Midbrain (tissue), 1 donor: ENCODE measurements at regions not wholly inside any gene's neighbourhood (a gene's known extent, or its start where the extent isn't known, plus 50 kb on each side); places are given as distances from the start of the nearest gene placed in this dataset.
"Not testable (repeated sequence)": the region's sequence is repeated elsewhere in the genome, so short reads cannot be mapped to it uniquely, and the experiment has no call there.

ENCODE experiments used
- DNase-seq: peaks from one replicate; lab custom pipeline; 2025; lab: John Stamatoyannopoulos, UW

DNA sequence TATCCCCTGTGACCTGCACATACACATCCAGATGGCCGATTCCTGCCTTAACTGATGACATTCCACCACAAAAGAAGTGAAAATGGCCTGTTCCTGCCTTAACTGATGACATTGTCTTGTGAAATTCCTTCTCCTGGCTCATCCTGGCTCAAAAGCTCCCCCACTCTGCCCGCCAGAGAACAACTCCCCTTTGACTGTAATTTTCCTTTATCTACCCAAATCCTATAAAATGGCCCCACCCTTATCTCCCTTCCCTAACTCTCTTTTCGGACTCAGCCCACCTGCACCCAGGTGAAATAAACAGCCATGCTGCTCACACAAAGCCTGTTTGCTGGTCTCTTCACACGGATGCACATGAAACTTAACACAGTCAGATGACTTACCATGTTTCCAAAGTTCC is 403.8 kb downstream of the TBC1D32 start:
- DNase-seq: not testable (repeated sequence)

- DNase-seq: no peak
Observed at GRCh38 chr6:120924214-120924613, 410.1 kb downstream of the TBC1D32 start.

GRCh38 chr6:120918137-120918536 is 416.1 kb downstream of the TBC1D32 start:
- no peak for DNase-seq

GRCh38 chr6:120916844-120917243 is 417.4 kb downstream of the TBC1D32 start:
- no peak for DNase-seq

DNA sequence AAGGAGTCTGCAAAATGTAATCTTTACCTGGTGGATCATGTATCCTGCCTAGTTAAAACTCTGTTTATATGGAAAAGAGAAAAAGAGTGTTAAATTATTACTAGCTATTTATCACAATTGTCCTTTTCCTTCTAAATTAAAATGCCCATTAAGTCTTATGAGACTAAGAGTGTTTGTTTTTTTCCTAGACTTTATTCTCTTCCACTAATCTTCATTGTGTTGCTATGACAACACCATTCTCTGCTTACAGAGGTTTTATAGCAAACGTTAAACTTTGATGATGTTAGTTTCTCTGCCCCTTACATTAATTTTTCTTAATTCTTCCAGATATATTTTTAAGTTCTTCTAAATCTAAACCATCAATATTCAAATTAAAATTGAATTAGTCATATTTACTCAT is 420.8 kb downstream of the TBC1D32 start:
- no peak for DNase-seq

- DNase-seq: no peak
Observed at GRCh38 chr6:120908767-120909166, 425.5 kb downstream of the TBC1D32 start.

DNA sequence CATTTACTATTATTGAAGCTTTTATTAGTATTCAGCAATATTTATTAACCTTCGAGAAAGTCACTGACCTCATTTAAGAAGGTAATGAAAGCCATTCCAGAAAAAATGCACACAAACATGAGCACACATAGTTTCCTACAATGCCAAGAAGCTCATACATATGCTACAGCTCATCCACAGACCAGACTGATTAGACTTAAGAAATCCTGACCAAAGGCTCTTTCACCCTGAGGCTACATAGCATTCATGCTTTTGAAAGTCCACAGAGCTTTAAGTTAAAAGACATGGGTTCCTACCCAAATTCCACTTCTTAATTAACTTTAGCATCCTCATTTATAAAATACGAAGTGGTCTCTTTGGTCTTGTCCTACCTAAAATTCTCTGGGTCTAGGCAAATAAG is 430.4 kb downstream of the TBC1D32 start:
- DNase-seq: no peak

DNA sequence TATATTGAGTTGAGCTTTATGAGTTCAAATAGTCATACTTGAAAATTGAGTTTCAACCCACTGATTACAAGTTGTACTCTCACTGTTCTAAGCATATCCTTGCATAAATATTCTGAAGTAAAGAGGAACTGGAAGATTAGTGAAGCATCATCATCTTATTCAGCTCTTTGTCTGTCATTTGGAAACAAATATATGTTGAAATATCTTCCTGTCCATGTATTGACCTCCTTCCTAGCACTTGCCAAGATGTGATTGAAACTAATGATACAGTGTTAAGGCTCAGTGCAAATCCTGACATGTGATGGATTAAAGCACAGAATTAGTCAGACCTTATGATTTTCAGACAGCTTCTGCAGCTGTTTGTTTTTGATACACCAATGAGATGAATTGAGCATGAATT is 434.3 kb downstream of the TBC1D32 start:
- DNase-seq: no peak

DNA sequence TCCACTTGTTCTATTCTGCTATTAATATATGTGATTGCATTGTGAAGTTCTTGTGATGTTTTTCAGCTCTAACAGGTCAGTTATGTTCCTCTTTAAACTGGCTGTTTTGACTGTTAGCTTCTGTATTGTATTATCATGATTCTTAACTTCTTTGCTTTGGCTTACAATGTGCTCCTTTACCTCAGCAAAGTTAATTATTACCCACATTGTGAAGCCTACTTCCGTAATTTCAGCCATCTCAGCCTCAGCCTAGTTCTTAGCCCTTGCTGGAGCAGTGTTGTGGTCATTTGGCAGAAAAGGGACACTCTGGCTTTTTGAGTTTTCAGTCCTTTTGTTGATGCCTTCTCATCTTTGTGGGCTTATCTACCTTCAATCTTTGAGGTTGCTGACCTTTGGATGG is 440.2 kb downstream of the TBC1D32 start:
- no peak for DNase-seq

DNA sequence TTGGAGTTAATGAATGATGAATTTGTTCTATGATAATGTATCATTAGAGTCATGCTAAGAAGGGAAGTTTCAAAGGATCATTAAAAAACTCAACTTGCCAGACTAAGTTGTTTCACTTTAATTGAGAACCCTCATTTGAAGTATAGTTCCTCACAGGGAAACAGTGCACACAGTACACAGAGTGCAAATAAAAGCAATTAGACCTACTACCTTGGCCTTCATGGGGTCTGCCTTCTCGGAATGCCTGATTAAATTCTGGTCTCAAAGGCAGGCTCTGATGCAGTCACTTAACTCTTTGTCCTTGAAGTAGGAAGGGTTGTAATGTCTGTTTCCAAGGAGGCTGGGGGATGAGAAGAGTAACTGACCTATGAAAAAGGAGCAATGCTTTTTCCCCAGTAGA is 457.3 kb downstream of the TBC1D32 start:
- DNase-seq: no peak

DNA sequence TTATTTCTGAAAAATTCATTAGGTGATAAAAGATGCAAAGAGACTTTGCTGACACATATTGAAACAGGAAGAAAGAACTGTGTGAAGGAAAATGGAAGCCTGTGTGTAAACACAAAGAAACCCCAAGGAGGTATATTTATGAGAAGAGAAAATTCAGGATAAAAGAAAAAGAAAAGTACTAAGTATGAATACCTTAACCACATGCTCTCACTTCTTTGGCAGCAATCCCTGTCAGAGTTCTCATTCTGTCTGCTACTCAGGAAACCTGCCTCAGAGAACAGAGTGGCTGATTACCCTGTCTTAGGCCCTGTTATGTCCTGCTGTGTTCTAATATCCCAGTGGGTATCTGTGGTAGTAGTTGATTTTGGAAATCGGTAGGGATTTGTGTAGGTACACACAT is 457.9 kb downstream of the TBC1D32 start:
- DNase-seq: no peak

DNA sequence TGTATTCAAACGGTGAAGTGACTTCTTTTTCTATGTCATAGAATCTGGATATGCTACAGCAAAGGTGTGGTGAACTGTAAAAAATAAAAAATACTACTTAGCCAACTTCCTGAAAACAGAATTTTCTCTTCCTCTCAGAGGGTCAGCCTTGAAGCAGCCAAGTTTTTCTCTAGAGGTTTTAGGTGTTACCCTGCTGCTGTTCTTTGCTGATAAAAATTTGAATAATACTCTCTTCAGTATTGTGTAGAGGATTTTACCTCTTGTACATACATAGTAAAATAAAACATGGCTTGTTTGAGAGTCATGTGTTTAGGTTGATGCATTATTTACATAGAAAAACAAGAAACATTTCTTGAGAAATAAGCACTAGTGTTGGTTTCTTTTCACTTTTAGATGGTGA is 458.4 kb downstream of the TBC1D32 start:
- no peak for DNase-seq

DNA sequence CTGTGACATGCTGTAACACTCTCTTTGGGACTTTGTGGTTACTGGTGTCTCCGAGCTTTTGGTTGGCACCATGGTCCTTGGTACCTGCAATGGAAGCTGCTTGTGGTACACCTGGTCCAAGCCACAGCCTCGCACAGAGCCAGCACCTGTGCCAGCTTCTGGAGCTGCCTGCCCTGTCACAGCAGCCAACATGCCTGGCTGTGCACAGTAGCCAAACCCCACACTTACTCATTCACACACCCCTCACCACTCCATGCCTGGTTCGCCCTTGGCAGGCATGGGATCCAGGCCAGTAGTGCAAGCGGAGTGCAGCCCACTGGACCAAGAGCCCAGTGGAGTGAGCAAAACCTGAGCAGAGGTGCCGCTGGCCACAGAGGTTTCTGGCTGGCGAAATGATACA is 459.9 kb downstream of the TBC1D32 start:
- DNase-seq: no peak

DNA sequence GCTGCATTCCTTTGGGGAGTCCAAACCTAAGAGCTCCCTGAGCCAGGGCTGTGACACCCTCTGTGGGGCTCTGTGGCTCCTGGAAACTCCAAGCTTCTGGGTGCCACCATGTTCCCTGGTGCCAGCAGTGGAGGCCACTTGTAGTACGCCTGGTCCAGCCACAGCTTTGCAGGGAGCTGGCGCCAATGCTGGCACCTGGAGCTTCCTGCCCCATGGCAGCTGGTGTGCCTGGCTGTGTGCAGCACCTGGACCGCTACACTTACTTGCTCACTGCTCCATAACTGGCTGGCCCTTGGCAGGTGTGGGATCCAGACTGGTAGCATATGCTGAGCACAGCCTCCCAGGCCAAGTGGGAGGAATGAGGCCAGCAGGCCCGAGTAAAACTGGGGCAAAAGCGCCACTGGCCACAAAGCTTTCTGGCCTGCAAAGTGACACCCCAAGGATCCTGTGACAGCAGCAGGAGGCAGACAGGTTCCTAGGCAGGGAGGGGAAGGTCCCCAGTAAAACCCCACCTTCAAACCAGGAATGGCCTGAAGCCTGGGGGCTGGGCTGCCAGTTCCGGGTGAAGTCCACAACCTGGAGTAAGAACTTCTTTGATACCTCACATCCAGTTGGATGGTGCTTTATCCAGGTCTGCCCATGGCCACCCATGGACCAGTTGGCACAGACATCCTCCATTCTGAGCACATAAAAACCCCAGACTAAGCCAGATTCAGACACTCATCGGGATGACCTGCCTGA is 461.0 kb downstream of the TBC1D32 start:
- DNase-seq: no peak

GRCh38 chr6:120872262-120872578 is 462.1 kb downstream of the TBC1D32 start:
- no peak for DNase-seq

DNA sequence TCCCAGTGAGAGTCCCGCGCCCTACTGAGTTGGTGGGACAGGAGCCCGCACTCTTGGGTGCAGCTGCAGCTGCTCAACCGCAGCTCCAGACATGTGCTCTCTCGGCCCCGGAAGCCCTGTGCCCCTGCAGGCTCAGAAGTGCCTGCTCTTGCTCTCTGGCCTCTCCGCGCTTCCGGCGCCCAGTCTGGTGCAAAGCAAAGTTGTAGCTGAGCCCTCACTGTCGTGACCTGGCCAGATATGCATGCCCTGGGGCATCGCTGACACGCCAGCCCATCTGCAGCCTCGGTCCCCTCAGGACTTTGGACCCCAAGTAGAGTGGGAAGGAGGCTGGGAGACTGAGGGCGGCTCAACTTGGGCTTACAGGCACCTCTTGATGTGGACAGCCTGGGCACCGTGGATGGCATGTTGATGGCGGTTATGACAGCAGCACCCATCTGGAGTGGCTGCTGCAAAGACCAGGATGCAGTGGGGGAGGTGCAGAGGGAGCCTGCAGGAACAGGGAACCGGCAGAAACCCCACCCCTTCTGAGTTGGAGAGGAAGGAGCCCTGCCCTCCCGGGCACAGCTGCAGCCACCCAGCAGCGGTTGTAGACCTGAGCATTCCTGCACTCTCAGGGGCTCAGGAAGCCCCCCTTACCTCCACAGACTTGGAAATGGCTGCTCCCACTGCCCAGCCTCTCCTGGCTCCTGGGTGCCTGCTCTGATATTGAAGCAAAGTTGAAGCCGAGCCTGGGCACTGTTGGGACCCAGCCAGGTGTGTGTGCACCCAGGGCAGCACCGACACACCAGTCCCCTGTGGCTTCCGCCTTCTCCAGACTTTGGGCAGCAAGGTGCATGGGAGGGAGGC is 462.6 kb downstream of the TBC1D32 start:
- no peak for DNase-seq

- DNase-seq: no peak
Observed at GRCh38 chr6:120869397-120869796, 464.9 kb downstream of the TBC1D32 start.

- no peak for DNase-seq
Observed at GRCh38 chr6:120857422-120857821, 476.9 kb downstream of the TBC1D32 start.

DNA sequence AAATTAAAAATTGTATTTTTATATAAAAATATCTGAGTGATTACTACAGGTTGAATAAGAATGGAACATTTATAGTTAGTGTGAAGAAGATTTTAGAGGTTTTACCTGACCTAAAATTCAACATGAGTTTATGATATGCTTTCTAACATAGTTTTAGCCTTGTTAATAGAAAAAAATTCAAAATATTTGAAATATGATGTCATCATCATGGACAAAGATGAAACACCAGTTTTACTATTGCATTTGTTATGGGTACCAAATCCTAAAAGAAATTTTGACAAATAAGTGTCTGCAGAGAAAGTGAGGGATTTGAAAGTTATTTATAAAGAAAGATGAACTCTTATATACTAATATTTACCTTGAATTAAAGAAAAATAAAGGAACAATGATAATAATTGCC is 479.7 kb downstream of the TBC1D32 start:
- no peak for DNase-seq

- no peak for DNase-seq
Observed at GRCh38 chr6:120853489-120853888, 480.8 kb downstream of the TBC1D32 start.

DNA sequence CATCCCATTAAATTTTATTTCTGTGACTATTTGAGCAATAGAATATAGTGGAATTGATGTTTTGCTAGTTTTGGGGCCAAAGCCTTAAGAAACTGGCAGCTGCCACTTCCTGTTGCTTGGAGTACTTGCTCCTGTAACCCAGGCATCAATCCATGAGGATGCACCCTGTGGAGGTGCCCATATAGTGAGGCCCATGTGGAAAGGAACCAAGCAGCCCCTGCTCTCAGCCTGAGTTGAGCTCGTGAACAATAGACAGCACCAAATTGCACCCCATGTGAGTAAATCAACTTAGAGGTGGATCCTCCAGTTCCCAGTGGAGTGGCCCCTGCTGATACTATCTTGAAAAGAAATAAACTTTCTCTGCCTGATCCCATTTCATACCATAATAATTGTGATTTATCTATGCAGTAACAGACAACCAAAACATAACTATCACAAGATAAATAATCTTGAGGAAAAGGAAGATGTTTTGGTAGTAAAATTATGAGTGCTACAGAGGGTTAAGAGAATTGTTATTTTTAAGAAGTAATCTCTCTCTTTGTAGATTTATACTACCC is 481.9 kb downstream of the TBC1D32 start:
- DNase-seq: no peak

DNA sequence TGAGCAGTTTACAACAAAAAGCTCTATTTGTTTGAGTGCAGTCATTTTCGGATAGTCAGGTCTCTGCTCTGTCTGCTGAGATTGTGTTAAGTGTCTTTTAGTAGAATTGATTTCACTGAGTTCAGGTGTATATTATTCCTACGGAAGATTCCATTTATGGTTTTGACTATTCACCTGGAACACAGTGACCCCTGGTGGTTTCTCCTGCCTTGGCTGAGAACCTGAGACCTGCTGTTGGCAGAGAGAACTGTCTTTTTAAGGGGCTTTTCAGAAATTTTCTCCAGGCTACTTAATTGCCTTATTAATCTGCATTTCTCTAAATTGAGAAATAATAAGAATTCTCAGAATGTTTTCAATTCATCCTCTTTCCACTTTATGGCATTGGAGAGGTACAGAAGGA is 508.0 kb downstream of the TBC1D32 start:
- DNase-seq: no peak

- no peak for DNase-seq
Observed at GRCh38 chr6:120816794-120817193, 517.5 kb downstream of the TBC1D32 start.
